ENCODE measurements at regions not wholly inside any gene's neighbourhood (a gene's known extent, or its start where the extent isn't known, plus 50 kb on each side); places are given as distances from the start of the nearest gene placed in this dataset.

DNA sequence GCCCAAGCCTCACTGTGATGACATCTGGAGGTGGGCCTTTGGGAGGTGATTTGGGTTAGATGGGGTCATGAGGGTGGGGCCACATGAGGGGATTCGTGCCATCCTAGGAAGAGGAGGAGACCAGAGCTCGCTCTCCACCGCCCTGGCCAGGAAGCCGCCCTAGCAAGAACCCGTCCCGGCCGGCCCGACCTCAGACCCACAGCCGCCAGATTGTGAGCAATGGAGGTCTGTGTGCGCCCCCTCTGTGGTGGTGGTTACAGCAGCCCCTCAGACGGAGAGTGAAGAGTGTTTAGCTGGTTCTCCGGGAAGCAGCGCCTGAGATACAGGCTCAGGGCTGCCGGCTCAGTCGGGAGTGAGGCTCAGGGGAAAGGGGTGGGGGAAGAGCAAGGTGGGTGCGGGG, 83.3 kb downstream of the RTP5 start:
- Histone ChIP-seq H3K4me1 (ENCODE audit: insufficient read depth, low read length) (peaks cover 11% of the 10 kb centered on the region), H3K27ac (ENCODE audit: low read depth in 1 of 2, low read length in 2 of 2) (no peak overlapping the region), H3K4me3 (ENCODE audit: low read length) (no peak overlapping the region), H3K27me3 (ENCODE audit: control insufficient read depth in 1 of 2, insufficient read depth in 2 of 2, low read length in 2 of 2) (no peaks in the 10 kb centered on the region), H3K36me3 (ENCODE audit: insufficient read depth, low read length) (peaks cover 3% of the 10 kb centered on the region), H3K9me3 (ENCODE audit: control insufficient read depth in 1 of 2, insufficient read depth in 1 of 2, low read length in 2 of 2) (peaks cover 0 to 5% of the 10 kb centered on the region in 2 experiments)
- Mint-ChIP-seq H3K27ac (no peak overlapping the region), H3K4me1 (ENCODE audit: low read depth) (peaks cover 6% of the 10 kb centered on the region), H3K36me3 (ENCODE audit: low read depth) (peaks cover 3% of the 10 kb centered on the region), H3K4me3 (no peak overlapping the region), H3K9me3 (no peaks in the 10 kb centered on the region), H3K27me3 (no peaks in the 10 kb centered on the region)
- CTCF ChIA-PET = no interaction called here
- TF ChIP-seq, protein P1, sequence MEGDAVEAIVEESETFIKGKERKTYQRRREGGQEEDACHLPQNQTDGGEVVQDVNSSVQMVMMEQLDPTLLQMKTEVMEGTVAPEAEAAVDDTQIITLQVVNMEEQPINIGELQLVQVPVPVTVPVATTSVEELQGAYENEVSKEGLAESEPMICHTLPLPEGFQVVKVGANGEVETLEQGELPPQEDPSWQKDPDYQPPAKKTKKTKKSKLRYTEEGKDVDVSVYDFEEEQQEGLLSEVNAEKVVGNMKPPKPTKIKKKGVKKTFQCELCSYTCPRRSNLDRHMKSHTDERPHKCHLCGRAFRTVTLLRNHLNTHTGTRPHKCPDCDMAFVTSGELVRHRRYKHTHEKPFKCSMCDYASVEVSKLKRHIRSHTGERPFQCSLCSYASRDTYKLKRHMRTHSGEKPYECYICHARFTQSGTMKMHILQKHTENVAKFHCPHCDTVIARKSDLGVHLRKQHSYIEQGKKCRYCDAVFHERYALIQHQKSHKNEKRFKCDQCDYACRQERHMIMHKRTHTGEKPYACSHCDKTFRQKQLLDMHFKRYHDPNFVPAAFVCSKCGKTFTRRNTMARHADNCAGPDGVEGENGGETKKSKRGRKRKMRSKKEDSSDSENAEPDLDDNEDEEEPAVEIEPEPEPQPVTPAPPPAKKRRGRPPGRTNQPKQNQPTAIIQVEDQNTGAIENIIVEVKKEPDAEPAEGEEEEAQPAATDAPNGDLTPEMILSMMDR (IDR thresholded peaks at IDR 0.05) = no peak
- intact Hi-C loops (cut with DNase I, micrococcal nuclease) = no loop called here
- ATAC-seq (ENCODE audit: poor library complexity) (no peak), DNase-seq (no peak)
- POLR2A ChIA-PET = no interaction called here

- Mint-ChIP-seq H3K4me3 (no peak overlapping the region), H3K27me3 (no peaks in the 10 kb centered on the region), H3K4me1 (ENCODE audit: low read depth) (peaks cover 3% of the 10 kb centered on the region), H3K9me3 (no peaks in the 10 kb centered on the region), H3K27ac (no peak overlapping the region), H3K36me3 (ENCODE audit: low read depth) (peaks cover 5% of the 10 kb centered on the region)
- DNase-seq (no peak), ATAC-seq (ENCODE audit: poor library complexity) (no peak)
- TF ChIP-seq, protein P1 (IDR thresholded peaks at IDR 0.05) = no peak
- intact Hi-C loops (cut with DNase I, micrococcal nuclease) = no loop called here
- no peaks in the 10 kb centered on the region for H3K27me3 ChIP-seq (ENCODE audit: control insufficient read depth in 1 of 2, insufficient read depth in 2 of 2, low read length in 2 of 2)
- H3K36me3 ChIP-seq (ENCODE audit: insufficient read depth, low read length) = peaks cover 3% of the 10 kb centered on the region
- no peak overlapping the region for H3K4me3 ChIP-seq (ENCODE audit: low read length)
- H3K4me1 ChIP-seq (ENCODE audit: insufficient read depth, low read length) = peaks cover 11% of the 10 kb centered on the region
- no peak overlapping the region for H3K27ac ChIP-seq (ENCODE audit: low read depth in 1 of 2, low read length in 2 of 2)
- POLR2A ChIA-PET = no interaction called here
- CTCF ChIA-PET = no interaction called here
- H3K9me3 ChIP-seq (ENCODE audit: control insufficient read depth in 1 of 2, insufficient read depth in 1 of 2, low read length in 2 of 2) = peaks cover 0 to 5% of the 10 kb centered on the region in 2 experiments
These were observed 83.9 kb downstream of the RTP5 start for GRCh38 chr2:241953324-241953928.

DNA sequence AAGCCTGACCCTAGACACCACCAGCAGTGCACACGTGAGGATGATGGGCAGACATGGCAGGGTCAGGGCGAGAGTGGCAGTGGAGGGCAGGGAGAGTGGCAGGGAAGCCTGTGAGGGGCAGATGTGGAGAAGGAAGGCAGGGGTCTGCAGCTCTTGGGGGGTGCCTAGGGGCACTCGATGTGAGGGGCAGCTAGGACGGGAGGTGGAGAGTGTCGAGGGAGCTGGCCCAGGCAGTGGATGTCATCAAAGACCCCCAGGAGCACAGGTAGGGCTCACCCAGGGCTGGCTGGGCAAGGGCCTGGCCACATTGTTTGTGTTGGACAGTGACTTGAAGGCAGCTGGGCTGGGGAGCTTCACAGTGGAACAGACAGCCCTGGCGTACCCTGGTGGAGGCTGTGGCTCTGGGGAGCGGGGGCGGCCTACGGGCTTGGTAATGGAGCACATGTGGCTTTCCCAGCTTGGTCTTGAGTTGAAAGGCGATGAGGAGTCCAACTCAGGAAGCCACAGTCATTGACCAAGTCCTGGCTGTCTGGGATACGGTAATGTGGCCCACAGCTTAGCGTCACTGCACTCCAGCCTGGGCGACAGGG, 87.1 kb downstream of the RTP5 start:
- CTCF ChIA-PET = no interaction called here

More for the DNA sequence above, 87.1 kb downstream of the RTP5 start:
- TF ChIP-seq, protein P1 (IDR thresholded peaks at IDR 0.05) = no peak
- no peak overlapping the region for H3K4me3 ChIP-seq (ENCODE audit: low read length)
- Mint-ChIP-seq H3K9me3 (no peaks in the 10 kb centered on the region), H3K4me3 (no peak overlapping the region), H3K27me3 (no peaks in the 10 kb centered on the region), H3K36me3 (ENCODE audit: low read depth) (peaks cover 17% of the 10 kb centered on the region), H3K4me1 (ENCODE audit: low read depth) (no peaks in the 10 kb centered on the region), H3K27ac (no peak overlapping the region)
- DNase-seq = no peak
- intact Hi-C loops (cut with DNase I, micrococcal nuclease) = no loop called here
- no peaks in the 10 kb centered on the region for H3K4me1 ChIP-seq (ENCODE audit: insufficient read depth, low read length)
- H3K9me3 ChIP-seq (ENCODE audit: control insufficient read depth in 1 of 2, insufficient read depth in 1 of 2, low read length in 2 of 2) = peaks cover 0 to 5% of the 10 kb centered on the region in 2 experiments
- H3K27me3 ChIP-seq (ENCODE audit: control insufficient read depth in 1 of 2, insufficient read depth in 2 of 2, low read length in 2 of 2) = no peaks in the 10 kb centered on the region
- ATAC-seq (ENCODE audit: poor library complexity) = no peak
- H3K27ac ChIP-seq (ENCODE audit: low read depth in 1 of 2, low read length in 2 of 2) = no peak overlapping the region
- H3K36me3 ChIP-seq (ENCODE audit: insufficient read depth, low read length) = peaks cover 10% of the 10 kb centered on the region
- POLR2A ChIA-PET = no interaction called here

Data from CD4-positive, alpha-beta T cell (primary cell).